ENCODE measurements at regions not wholly inside any gene's neighbourhood (a gene's known extent, or its start where the extent isn't known, plus 50 kb on each side); places are given as distances from the start of the nearest gene placed in this dataset.
A peak's percentile ranks its signal among the peaks of the same experiment; 100 is the strongest.

- TF ChIP-seq CTCF (IDR thresholded peaks at IDR 0.05): no peak
- no peak for TF ChIP-seq POLR2A (IDR thresholded peaks at IDR 0.05)
- ATAC-seq: no peak
- no peak overlapping the region for H3K27ac ChIP-seq
- no peak for DNase-seq
- no peak overlapping the region for H3K4me3 ChIP-seq
- H3K9me3 ChIP-seq: no peaks in the 10 kb centered on the region
- H3K27me3 ChIP-seq: peaks cover 0 to 9% (median 0%) of the 10 kb centered on the region in 9 donors
- H3K36me3 ChIP-seq: no peaks in the 10 kb centered on the region
- peaks cover 0 to 7% (median 0%) of the 10 kb centered on the region in 12 donors for H3K4me1 ChIP-seq
- intact Hi-C loops (cut with DNase I): loop anchor here in 7 of 10 donors (2.0 to 10.0 kb wide), 7 partner anchors 343 to 948 kb away; no protein-coding TSS in a partner anchor
- WGBS, 4 donors: 64 to 71% (median 67%) methylated on average over 7 of the region's 7 CpGs
Measured at GRCh38 chr12:47020211-47020821, 59.1 kb upstream of the PCED1B start.

- WGBS, 4 donors: 47 to 51% (median 49%) methylated on average over 2 of the region's 2 CpGs
Measured at GRCh38 chr12:47021298-47021697, 58.1 kb upstream of the PCED1B start.

GRCh38 chr12:47022296-47022695, 57.1 kb upstream of the PCED1B start:
- H3K4me1 ChIP-seq: peaks cover 0 to 7% (median 0%) of the 10 kb centered on the region in 12 donors
- intact Hi-C loops (cut with DNase I): loop anchor here in 6 of 10 donors (5.0 to 10.0 kb wide), 6 partner anchors 345 to 950 kb away; no protein-coding TSS in a partner anchor
- H3K9me3 ChIP-seq: no peaks in the 10 kb centered on the region
- peaks cover 0 to 4% (median 0%) of the 10 kb centered on the region in 9 donors for H3K27me3 ChIP-seq
- H3K27ac ChIP-seq: no peak overlapping the region
- DNase-seq: no peak
- TF ChIP-seq CTCF (IDR thresholded peaks at IDR 0.05) (no peak), POLR2A (IDR thresholded peaks at IDR 0.05) (no peak)
- no peaks in the 10 kb centered on the region for H3K36me3 ChIP-seq
- H3K4me3 ChIP-seq: no peak overlapping the region
- WGBS, 4 donors: 26 to 48% (median 30%) methylated on average over 2 of the region's 2 CpGs
- no peak for ATAC-seq

More at GRCh38 chr12:47021298-47021697, 58.1 kb upstream of the PCED1B start:
- peak in 1 of 4 donors; percentile 45 for ATAC-seq
- Histone ChIP-seq H3K4me3 (no peak overlapping the region), H3K27ac (no peak overlapping the region), H3K9me3 (no peaks in the 10 kb centered on the region), H3K4me1 (peaks cover 0 to 7% (median 0%) of the 10 kb centered on the region in 12 donors), H3K27me3 (peaks cover 0 to 7% (median 0%) of the 10 kb centered on the region in 9 donors), H3K36me3 (no peaks in the 10 kb centered on the region)
- DNase-seq: no peak
- intact Hi-C loops (cut with DNase I): loop anchor here in 7 of 10 donors (2.0 to 10.0 kb wide), 7 partner anchors 344 to 949 kb away; no protein-coding TSS in a partner anchor
- TF ChIP-seq POLR2A (IDR thresholded peaks at IDR 0.05) (no peak), CTCF (IDR thresholded peaks at IDR 0.05) (peak; percentile 45 to 81 (median 64))

- TF ChIP-seq CTCF (IDR thresholded peaks at IDR 0.05): no peak
- TF ChIP-seq POLR2A (IDR thresholded peaks at IDR 0.05): no peak
- no peak overlapping the region for H3K4me3 ChIP-seq
- no peak for DNase-seq
- peaks cover 0 to 4% (median 0%) of the 10 kb centered on the region in 9 donors for H3K27me3 ChIP-seq
- H3K9me3 ChIP-seq: no peaks in the 10 kb centered on the region
- H3K4me1 ChIP-seq: peaks cover 0 to 7% (median 0%) of the 10 kb centered on the region in 12 donors
- 70 to 83% (median 74%) methylated on average over 3 of the region's 3 CpGs for WGBS, 4 donors
- no peak for ATAC-seq
- no peak overlapping the region for H3K27ac ChIP-seq
- no peaks in the 10 kb centered on the region for H3K36me3 ChIP-seq
- intact Hi-C loops (cut with DNase I): loop anchor here in 6 of 10 donors (5.0 to 10.0 kb wide), 6 partner anchors 346 to 951 kb away; no protein-coding TSS in a partner anchor
Measured at GRCh38 chr12:47023311-47023710, 56.1 kb upstream of the PCED1B start.

Data from heart left ventricle (tissue), 16 donors.